Non-pigmented ciliary epithelial cell (primary cell): ENCODE measurements at regions not wholly inside any gene's neighbourhood (a gene's known extent, or its start where the extent isn't known, plus 50 kb on each side); places are given as distances from the start of the nearest gene placed in this dataset.

Source experiments
- DNase-seq: peaks from one replicate; pipeline ENCODE4 v3.0.0-alpha.2; 2010; ENCODE audit warnings: low read depth

- DNase-seq, result no peak
Observed at GRCh38 chr15:36527235-36528162, 51.9 kb upstream of the CDIN1 start.

GRCh38 chr15:36529296-36530011 lies 50.0 kb upstream of the CDIN1 start:
- no peak for DNase-seq
